ENCODE measurements at regions not wholly inside any gene's neighbourhood (a gene's known extent, or its start where the extent isn't known, plus 50 kb on each side); places are given as distances from the start of the nearest gene placed in this dataset.
"Not testable (repeated sequence)": the region's sequence is repeated elsewhere in the genome, so short reads cannot be mapped to it uniquely, and the experiment has no call there.

DNA sequence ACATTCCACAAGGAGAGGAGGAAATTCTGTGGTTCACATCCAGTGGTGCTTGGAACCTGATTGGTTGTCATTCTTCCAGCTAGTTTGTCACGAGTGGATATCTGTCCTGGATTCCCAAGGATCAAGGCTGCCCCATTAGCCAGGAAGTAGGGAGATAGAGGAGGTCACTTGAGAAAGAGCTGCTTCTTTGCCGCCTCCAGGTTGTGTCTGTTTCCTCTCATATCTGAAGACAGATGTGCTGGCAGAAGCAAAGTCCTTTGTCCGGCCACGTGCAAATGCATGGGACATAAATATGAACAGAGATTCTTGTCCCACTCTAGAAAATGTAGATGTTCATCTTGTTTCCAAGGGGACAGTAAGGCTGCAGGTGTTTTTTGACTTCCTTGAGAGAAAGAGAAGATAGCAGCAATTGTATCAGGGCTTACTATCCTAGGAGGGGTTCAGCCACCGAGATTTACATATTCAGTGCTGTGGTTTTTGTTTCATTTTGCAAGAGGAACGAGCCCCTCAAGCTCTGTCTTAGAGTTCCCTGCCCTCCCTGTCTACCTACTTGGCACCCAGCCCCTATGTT, 174.4 kb downstream of the RPIA start:
- no peak for DNase-seq

DNA sequence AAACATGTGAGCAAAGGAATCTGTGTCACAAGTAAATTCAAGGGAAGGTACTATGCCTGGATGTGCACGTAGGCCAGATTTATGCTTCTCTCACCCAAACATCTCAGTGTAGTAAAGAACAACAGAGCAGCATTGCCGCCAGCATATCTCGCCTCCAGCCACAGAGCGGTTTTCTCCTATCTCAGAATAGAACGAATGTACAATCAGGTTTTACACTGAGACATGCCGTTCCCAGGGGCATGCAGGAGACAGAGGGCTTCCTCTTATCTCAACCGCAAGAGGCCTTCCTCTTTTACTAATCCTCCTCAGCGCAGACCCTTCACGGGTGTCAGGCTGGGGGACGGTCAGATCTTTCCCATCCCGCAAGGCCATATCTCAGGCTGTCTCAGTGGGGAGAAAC, 175.3 kb downstream of the RPIA start:
- DNase-seq = no peak

DNA sequence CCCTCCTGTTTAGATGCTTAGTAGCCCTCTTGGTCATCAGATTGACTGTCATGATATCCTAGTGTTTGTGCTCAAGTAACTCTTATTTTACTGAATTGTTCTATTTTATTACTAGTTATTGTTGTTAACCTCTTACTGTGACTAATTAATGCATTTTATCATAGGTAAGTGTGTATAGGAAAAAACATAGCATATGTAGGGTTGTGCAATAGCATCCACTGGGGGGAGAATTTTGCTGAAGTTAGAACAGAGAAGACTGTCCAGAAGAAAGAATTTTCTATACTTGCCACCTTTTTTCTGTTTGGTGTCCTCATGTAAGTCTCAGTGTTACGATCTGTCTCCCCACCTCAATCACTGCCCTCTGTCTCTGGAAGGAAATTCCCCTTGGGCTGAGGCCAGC, 177.4 kb downstream of the RPIA start:
- no peak for DNase-seq

DNA sequence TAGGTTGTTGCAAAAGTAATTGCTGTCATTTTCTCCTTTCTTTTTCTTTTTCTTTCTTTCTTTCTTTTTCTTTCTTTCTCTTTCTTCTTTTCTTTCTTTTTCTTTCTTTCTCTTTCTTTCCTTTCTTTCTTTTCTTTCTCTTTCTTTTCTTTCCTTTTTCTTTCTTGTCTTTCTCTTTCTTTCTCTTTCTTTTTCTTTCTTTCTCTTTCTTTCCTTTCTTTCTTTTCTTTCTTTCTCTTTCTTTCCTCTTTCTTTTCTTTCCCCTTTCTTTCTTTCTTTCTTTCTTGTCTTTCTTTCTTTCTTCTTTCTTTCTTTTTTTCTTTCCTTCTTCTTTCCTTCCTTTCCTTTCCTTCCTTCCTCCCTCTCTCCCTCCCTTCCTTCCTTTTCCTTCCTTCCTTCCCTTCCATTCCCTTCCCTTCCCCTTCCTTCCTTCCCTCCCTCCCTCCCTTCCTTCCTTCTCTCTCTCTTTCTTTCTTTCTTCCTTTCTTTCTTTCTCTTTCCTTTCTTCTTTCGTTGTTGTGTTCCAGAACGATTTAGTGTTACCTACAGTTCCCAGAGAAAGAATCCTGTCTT, 178.9 kb downstream of the RPIA start:
- no peak for DNase-seq

DNA sequence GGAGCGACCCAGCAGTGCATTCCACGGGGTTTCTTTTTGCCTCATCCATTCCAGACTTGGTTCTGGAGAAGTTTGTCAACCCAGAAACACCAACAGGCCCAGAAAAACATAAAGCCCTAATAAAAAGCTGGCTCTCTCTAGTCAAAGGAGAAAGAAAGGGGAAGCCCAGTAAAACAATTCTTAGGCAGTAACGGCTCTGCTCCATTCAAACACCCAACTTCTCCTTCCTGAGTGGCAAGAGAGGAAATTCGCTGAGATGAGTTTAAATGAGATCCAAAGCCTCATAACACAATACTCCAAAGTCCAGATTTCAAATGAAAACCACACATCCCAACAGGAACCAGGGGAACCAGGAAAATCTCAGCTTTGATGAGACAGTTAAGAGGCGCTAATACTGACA, 179.9 kb downstream of the RPIA start:
- no peak for DNase-seq

DNA sequence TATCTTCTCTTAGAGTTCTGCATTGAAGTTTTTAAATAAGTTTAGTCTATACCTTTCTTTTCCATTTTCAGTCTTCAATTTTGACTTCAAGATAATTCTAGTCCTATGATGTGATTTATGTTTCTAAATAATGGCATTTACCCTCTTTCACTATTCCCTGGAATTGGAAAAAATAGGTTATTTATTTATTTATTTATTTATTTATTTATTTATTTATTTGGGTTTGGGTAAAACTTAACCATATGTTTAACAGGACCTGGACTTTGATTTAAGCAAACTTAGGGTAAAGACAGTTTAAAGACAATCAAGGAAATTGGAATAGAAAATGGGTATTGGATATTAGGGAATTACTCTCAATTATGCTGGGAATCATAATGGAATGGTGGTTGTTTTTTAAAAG, 182.1 kb downstream of the RPIA start:
- DNase-seq = no peak

DNA sequence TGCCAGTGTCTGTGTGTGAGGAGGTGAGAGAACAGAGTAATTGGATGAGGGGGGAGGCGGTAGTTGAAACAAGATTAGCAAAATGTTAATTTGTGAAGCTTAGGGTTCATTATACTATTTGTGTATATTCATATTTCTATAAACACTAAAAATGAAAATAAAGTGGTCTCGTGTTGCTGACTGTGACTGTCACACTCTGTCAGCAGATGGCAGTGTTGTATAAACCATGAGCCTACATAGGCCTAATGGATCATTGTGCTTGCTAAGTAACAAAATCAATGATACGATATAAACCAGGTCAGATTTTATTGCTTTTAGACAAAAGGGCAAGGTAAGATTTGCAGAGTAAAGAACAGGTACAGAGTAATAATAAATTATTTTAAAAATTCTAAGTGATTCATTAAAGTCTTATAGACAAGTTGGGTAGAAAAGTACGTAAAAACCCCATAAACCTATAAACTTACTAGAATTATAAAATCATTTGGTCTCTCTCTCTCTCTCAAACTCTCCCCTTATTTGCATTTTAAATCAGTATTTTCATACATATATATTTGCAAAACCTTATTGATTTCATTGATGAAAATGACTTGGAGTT, 182.7 kb downstream of the RPIA start:
- peak; percentile 47 for DNase-seq

DNA sequence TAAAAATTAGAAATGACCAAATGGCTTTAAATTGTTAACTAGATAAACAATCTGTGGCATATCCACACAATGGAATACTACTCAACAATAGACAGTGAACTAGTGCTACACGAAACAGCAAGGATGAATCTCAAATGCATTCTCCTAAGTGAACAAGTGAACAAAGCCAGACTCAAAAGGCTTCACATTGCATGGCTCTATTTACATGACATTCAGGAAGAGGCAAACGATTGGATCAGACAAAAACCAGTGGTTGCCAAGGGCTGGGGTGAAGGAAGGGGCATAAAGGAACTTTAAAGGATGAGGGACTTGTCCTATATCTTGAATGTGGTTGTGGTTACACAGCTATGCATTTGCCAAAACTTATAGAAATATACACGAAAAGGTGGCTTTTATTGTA, 184.3 kb downstream of the RPIA start:
- no peak for DNase-seq

DNA sequence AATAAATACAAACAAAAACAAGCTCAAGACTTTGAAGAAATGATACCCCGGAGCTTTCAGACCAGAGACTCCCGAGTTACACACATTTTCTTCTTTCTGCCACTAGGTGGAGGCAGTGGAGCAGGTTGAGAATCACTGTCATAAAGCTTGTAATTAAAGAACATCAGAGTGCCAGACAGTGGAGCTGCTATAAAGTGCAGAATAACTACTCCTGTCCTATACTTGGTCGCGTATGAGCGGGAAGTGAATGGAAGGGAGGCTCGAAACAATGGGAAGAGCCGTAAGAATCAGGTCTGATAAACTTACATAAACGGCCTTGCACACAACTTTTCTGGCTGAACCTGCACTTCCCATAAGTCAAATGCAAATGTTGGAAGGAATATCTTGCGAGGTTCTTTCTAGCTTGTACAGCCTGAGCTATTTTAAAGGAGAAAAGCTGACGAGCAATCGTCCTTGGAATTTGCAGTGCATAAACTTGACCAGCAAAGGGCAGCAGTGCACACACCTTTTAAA, 189.0 kb downstream of the RPIA start:
- peak; percentile 39 for DNase-seq

DNA sequence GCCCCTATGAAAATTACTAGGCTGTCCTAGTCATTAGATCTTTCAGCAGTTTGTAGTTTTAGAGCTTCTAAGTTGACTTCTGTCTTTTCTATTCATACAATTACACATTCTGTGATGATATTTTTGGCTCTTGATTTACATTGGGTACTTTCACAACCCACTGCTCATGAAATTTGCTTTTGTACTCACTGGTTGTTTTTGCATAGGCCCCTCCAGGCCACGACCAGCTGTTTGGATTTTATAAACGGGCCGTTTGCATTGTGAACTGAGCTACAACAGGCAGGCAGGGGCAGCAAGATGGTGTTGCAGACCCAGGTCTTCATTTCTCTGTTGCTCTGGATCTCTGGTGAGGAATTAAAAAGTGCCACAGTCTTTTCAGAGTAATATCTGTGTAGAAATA, 193.8 kb downstream of the RPIA start:
- DNase-seq = no peak

DNA sequence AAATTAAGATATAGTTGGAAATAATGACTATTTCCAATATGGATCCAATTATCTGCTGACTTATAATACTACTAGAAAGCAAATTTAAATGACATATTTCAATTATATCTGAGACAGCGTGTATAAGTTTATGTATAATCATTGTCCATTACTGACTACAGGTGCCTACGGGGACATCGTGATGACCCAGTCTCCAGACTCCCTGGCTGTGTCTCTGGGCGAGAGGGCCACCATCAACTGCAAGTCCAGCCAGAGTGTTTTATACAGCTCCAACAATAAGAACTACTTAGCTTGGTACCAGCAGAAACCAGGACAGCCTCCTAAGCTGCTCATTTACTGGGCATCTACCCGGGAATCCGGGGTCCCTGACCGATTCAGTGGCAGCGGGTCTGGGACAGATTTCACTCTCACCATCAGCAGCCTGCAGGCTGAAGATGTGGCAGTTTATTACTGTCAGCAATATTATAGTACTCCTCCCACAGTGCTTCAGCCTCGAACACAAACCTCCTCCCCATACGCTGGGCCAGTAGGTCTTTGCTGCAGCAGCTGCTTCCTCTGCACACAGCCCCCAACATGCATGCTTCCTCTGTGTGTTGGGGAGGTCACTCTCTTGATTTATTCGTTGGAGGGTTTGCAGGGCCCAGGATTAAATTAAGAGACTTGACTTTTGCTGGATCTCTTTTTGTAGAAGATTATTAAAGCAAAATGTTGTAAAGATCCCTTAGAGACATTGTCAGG, 194.4 kb downstream of the RPIA start:
- DNase-seq = no peak

DNA sequence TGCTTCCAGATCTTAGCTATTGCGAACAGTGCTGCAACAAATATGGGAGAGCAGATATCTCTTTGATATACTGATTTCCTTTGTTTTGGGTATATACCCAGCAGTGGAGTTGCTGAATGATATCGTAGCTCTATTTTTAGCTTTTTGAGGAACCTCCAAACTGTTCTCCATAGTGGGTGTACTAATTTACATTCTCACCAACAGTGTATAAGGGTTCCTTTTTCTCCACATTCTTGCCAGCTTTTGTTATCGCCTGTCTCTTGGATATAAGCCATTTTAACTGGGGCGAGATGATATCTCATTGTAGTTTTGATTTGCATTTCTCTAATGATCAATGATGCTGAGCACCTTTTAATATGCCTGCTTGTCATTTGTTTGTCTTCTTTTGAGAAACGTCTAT, 196.0 kb downstream of the RPIA start:
- DNase-seq = not testable (repeated sequence)

DNA sequence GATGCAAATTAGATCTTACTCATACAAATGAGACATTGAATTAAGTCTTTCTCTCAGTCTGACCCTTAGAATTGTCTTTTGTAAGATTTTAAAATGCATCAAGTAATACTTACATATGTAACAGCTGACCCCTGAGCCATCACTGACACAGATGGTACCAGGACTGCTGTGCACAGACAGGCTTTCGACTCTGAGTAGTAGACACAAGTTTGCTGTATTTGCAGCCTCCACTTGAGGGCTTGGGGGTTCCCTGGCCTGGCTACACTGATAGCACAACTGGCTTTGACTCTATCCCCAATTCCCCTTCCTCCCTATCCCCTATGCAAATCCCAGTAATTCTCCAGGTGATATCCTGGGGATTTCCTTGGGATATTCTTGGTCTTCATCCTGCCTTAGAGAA, 200.7 kb downstream of the RPIA start:
- DNase-seq = no peak

DNA sequence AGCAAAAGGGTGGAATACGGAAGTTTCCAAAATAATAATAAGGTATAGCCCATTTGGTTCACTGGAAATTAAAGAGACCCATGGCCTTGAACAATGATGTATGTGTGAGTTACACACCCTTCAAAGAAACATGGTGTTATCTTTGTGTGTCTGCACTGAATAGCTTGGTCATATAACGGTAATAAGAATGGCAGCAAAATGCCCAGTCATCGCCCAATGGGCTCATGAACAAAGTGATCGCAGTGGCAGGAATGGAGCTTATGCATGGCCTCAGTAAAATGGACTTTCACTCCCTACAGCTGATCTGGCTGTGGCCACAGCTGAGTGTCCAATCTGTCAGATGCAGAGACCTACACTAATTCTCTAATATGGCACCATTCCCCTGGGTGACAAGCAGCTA, 201.3 kb downstream of the RPIA start:
- DNase-seq = no peak

DNA sequence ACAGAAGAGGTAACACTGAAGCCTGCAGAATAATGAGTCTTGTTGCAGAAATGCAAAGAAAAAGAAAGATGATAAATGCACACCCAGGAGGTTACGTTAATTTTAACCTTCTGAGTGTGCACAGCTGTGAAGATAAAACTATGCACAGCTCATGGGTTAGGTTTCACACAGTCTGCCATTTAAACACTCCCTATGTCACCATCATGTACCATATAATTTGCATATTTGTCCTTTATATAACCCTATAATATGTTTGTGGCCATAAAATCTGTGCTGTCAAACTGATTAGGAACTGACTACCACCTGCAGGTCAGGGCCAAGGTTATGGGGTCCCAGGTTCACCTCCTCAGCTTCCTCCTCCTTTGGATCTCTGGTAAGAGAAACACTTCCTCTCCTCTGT, 205.5 kb downstream of the RPIA start:
- DNase-seq = no peak

DNA sequence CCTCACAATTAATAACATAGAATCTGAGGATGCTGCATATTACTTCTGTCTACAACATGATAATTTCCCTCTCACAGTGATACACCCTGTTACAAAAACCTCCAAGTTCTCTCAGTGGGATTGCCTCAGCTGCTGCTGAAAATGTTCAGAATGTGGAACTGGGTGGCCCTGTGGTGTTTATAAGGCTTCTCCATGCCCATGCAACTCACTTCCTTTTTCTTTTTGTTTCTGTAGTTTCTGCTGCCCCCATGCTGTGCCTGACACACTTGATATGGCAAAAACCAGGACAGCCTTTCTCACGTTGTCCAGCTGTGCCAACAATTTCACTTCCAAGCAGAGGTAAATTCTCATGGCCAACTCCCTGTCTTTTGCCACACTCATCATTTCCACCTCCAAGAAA, 206.2 kb downstream of the RPIA start:
- DNase-seq = no peak

DNA sequence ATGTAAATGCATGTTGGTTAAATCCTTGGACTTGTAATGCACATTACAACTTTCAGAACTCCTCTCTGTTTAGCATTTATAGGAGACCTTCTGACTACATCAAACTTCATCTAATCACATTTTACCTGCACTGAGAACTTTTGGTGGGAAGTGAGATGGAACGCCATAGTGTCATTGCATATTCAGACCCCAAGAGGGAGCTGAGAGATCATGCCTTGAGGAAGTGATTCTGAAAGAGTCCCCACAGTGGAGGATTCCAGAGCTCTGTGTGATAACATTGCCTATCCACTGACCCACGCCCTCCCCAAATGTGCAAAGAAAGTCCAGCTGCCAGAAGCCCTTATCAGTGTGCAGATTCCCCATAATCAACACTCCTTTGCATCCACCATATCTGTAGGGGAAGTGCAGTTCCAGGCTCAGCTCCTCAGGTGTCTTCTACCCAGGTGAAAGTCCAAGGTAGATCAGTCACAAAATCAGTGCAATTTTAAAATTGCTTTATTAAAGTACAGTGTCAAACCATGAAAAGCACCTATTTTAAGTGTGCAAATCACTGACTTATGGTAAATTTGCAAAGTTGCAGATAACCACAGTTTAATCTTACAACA, 212.4 kb downstream of the RPIA start:
- DNase-seq = no peak

DNA sequence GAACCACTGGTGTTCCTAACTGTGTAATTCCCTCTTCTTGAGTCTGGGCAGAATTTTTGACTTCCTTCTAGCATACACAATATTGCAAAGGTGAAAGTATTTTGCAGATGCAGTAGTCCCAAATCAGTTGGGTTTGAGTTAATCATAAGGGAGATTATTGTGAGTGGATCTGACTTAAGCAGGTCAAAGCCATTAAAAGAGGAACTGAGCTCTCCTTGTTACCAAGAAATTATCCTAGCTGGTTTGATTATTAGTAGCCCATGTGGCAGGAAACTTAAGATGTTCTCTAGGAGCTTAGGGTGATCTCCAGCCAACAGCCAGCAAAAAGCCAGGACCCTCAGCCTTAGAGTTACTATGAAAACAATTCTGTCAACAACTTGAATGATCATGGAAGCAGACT, 221.8 kb downstream of the RPIA start:
- DNase-seq = no peak

DNA sequence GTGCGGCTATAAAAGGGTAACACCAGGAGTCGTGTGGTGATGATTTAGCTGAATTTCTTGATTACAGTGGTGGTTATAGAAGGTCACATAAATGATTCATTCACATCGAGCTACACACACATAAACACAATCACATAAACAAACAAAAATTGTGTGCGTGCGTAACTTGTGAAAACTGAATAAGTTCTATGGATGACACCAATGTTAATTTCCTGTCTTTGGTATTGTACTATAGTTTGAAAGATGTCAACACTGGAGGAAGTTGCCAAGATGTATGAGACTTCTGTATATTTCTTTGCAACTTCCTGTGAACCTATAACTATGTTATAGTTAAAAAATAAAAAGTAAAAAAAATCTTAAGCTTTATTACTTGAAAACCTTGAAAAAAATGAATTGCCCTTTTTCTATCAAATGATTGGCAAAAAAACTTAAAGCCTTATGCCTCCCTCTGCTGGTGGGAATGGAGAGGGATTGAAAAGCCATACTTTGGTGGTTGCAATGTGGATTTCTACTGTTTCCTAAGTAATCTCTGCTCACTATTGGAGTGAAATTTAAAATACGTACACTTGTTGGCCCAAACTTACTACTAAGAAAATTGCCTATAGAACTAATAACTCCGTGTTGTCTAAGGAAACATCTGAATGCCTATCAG, 227.7 kb downstream of the RPIA start:
- no peak for DNase-seq

DNA sequence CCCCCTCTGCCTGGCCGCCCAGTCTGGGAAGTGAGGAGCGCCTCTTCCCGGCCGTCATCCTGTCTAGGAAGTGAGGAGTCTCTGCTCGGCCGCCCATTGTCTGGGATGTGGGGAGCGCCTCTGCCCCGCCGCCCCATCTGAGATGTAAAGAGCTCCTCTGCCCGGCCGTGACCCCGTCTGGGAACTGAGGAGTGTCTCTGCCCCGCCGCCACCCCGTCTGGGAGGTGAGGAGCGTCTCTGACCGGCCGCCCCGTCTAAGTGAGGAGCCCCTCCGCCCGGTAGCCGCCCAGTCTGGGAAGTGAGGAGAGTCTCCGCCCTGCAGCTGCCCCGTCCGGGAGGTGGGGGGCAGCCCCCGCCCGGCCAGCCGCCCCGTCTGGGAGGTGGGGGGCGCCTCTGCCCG, 228.9 kb downstream of the RPIA start:
- DNase-seq = not testable (repeated sequence)

DNA sequence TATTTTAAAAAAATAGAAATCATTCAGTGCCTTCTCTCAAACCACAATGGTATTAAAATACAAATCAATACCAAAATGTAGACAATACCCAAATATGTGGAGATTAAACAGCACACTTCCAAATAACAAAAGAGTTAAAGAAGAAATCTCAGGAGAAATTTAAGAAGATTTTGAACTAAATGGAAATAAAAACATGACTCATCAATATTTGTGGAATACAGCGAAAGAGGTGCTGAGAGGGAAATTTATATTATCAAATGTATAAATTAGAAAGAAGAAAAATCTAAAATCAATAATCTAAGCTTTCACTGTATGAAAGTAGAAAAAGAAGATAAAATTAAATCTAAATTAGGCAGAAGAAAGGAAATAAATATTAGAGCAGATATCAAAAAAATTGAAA, 233.1 kb downstream of the RPIA start:
- no peak for DNase-seq

DNA sequence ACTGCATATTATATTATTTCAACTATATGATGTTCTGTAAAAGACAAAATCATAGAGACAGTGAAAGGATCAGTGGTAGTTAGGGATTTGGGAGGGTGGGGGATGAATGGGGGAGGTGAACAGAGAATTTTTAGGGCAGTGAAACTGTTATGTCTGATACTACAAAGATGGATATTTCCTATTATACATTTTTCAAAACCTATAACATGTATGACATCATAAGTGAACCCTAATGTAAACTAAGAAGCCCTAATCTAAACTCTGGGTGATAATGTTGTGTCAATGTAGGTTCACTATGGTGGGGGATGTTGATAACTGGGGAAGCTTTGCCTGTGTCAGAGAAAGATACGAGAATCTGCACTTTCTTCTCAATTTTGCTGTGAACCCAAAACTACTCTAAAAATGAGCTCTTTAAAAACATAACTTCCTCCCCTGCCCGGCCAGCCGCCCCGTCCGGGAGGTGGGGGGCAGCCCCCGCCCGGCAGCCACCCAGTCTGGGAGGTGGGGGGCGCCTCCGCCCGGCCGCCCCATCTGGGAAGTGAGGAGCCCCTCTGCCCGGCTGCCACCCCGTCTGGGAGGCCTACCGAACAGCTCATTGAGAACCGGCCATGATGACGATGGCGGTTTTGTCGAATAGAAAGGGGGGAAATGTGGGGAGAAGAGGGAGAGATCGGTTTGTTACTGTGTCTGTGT, 234.4 kb downstream of the RPIA start:
- DNase-seq = no peak

DNA sequence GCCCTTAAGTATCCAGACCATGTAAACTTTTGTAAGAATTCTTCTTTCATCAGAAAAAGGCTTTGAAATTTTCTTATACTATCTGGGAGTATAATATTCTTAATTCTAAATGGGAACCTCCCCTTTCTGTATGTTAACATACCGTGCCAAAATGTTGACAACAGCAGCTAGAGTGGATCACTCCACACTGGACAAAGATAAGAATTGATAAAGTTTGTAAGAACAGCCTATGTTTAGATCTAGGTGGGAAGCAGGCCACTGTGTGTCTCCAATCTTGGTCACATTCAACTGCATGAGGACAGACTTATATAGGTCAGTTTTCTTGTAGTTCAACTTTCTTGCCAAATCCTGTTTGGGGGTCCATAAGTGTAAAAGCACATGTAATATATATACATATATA, 235.7 kb downstream of the RPIA start:
- no peak for DNase-seq

Measured in stimulated activated CD8-positive, alpha-beta memory T cell treated with anti-CD3 and anti-CD28 coated beads, Interleukin-4, amount 100 ng/mL, for 48 hours (primary cell).